PC-3 (cell line): ENCODE measurements at regions not wholly inside any gene's neighbourhood (a gene's known extent, or its start where the extent isn't known, plus 50 kb on each side); places are given as distances from the start of the nearest gene placed in this dataset.

Source experiments
- CTCF ChIP-seq: fragments of 300-600 bp; sonication (generic); conservative IDR thresholded peaks from 2 replicates; pipeline ENCODE4 v1.5.1; 2017; ENCODE audit warnings: antibody characterized with exemption, low read depth, mild to moderate bottlenecking, low read length
- EZH2 ChIP-seq: fragments of 300-600 bp; sonication (generic); IDR thresholded peaks from one replicate; pipeline ENCODE4 v1.6.1; 2017; ENCODE audit warnings: antibody characterized with exemption, mild to moderate bottlenecking, low read length; ENCODE audit not compliant: unreplicated experiment
- EZH2phosphoT487 ChIP-seq: fragments of 300-600 bp; sonication (generic); IDR thresholded peaks from 2 replicates; pipeline ENCODE4 v1.6.1; 2018; ENCODE audit warnings: mild to moderate bottlenecking, antibody characterized with exemption, low read length, borderline replicate concordance

- TF ChIP-seq CTCF (no peak), EZH2 (no peak), EZH2phosphoT487 (no peak)
Observed at GRCh38 chr20:41905199-41905598, 287.0 kb upstream of the CHD6 start.
